ENCODE measurements at regions not wholly inside any gene's neighbourhood (a gene's known extent, or its start where the extent isn't known, plus 50 kb on each side); places are given as distances from the start of the nearest gene placed in this dataset.

DNA sequence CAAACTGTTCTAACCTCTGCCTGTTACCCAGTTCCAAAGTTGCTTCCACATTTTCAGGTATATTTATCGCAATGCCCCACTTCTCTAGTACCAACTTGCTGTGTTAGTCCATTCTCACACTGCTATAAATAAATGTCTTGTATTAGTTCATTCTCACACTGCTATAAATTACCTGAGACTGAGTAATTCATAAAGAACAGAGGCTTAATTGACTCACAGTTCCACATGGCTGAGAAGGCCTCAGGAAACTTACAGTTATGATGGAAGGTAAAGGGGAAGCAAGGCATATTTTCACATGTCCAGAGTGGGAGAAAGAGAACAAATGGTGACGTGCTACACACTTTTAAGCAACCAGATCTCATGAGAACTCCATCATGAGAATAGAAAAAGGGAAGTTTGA is 130.4 kb upstream of the C11orf87 start:
- Histone ChIP-seq H3K4me1 (no peaks in the 10 kb centered on the region), H3K4me3 (ENCODE audit: low read depth, low read length) (no peak overlapping the region), H3K36me3 (ENCODE audit: control insufficient read depth, insufficient read depth, low read length) (no peaks in the 10 kb centered on the region), H3K9me3 (no peaks in the 10 kb centered on the region), H3K27me3 (replicated peaks; ENCODE audit: control insufficient read depth, insufficient read depth, low read length) (no peaks in the 10 kb centered on the region)
- Mint-ChIP-seq H3K4me3 (ENCODE audit: unreplicated experiment) (no peak overlapping the region), H3K4me1 (ENCODE audit: low read depth, unreplicated experiment) (no peaks in the 10 kb centered on the region), H3K27ac (ENCODE audit: unreplicated experiment) (no peak overlapping the region), H3K27me3 (ENCODE audit: insufficient read depth, unreplicated experiment) (no peaks in the 10 kb centered on the region), H3K9me3 (ENCODE audit: unreplicated experiment) (no peaks in the 10 kb centered on the region), H3K36me3 (ENCODE audit: insufficient read depth, unreplicated experiment) (no peaks in the 10 kb centered on the region)
- POLR2A ChIA-PET: no interaction called here
- intact Hi-C loops (cut with micrococcal nuclease; ENCODE audit: unreplicated experiment): no loop called here
- CTCF ChIA-PET: no interaction called here
- BruUV-seq (replicated peaks): no TSS peak
- TF ChIP-seq, protein P1, sequence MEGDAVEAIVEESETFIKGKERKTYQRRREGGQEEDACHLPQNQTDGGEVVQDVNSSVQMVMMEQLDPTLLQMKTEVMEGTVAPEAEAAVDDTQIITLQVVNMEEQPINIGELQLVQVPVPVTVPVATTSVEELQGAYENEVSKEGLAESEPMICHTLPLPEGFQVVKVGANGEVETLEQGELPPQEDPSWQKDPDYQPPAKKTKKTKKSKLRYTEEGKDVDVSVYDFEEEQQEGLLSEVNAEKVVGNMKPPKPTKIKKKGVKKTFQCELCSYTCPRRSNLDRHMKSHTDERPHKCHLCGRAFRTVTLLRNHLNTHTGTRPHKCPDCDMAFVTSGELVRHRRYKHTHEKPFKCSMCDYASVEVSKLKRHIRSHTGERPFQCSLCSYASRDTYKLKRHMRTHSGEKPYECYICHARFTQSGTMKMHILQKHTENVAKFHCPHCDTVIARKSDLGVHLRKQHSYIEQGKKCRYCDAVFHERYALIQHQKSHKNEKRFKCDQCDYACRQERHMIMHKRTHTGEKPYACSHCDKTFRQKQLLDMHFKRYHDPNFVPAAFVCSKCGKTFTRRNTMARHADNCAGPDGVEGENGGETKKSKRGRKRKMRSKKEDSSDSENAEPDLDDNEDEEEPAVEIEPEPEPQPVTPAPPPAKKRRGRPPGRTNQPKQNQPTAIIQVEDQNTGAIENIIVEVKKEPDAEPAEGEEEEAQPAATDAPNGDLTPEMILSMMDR (IDR thresholded peaks at IDR 0.05; ENCODE audit: insufficient read depth in 1 of 2, low read depth in 1 of 2, low read length in 1 of 2, severe bottlenecking in 1 of 2, unreplicated experiment in 1 of 2): no peak
- no peak for DNase-seq

DNA sequence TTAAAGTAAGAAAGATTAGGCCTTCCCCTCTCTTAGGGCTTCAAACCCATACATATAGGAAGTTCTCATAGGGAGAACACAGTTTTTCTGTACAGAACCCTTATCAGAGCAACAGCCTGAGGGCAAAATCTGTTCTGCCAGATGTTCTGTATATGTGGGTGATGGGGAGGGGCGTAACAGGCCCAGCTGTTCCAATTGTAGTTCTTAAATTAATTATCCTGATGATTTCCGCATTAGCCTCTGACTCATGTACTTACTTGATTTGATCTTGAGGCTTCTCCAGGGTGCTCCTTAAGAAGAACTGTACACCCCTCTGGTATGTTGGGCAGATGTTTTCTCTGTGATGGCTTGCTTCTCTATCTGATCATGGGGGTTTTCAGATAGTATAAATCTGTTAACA is 123.1 kb upstream of the C11orf87 start:
- no peak overlapping the region for H3K4me3 Mint-ChIP-seq (ENCODE audit: unreplicated experiment)
- H3K9me3 Mint-ChIP-seq (ENCODE audit: unreplicated experiment): no peaks in the 10 kb centered on the region
- Histone ChIP-seq H3K36me3 (ENCODE audit: control insufficient read depth, insufficient read depth, low read length) (no peaks in the 10 kb centered on the region), H3K27me3 (replicated peaks; ENCODE audit: control insufficient read depth, insufficient read depth, low read length) (no peaks in the 10 kb centered on the region), H3K4me3 (ENCODE audit: low read depth, low read length) (no peak overlapping the region), H3K9me3 (no peaks in the 10 kb centered on the region), H3K4me1 (no peaks in the 10 kb centered on the region)
- BruUV-seq (replicated peaks): no TSS peak
- POLR2A ChIA-PET: no interaction called here
- H3K36me3 Mint-ChIP-seq (ENCODE audit: insufficient read depth, unreplicated experiment): no peaks in the 10 kb centered on the region
- peaks cover 19% of the 10 kb centered on the region for H3K4me1 Mint-ChIP-seq (ENCODE audit: low read depth, unreplicated experiment)
- CTCF ChIA-PET: no interaction called here
- peaks cover 2% of the 10 kb centered on the region for H3K27me3 Mint-ChIP-seq (ENCODE audit: insufficient read depth, unreplicated experiment)
- H3K27ac Mint-ChIP-seq (ENCODE audit: unreplicated experiment): no peak overlapping the region
- TF ChIP-seq, protein P1 (IDR thresholded peaks at IDR 0.05; ENCODE audit: insufficient read depth in 1 of 2, low read depth in 1 of 2, low read length in 1 of 2, severe bottlenecking in 1 of 2, unreplicated experiment in 1 of 2): no peak
- DNase-seq: no peak
- intact Hi-C loops (cut with micrococcal nuclease; ENCODE audit: unreplicated experiment): no loop called here

DNA sequence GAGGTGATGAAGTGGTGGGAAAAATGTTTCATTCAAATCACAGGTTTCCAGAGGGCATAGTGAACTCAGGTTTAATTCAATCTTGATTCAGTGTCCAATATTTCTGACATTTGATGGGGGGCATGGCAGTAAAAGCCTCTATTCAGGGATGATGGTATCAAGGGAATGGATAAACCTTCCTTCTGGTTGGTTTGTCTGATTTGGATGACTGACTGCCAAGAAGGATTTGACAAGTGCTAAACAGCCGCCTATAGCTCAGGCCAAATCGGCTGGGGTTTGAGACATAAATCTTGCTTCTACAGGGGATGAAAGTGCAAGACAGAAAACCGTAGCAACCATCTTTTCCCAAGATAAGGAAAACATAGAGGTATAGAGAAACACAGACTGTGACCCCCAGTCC is 121.8 kb upstream of the C11orf87 start:
- Mint-ChIP-seq H3K36me3 (ENCODE audit: insufficient read depth, unreplicated experiment) (no peaks in the 10 kb centered on the region), H3K27me3 (ENCODE audit: insufficient read depth, unreplicated experiment) (peaks cover 2% of the 10 kb centered on the region), H3K4me3 (ENCODE audit: unreplicated experiment) (no peak overlapping the region), H3K4me1 (ENCODE audit: low read depth, unreplicated experiment) (peaks cover 21% of the 10 kb centered on the region), H3K27ac (ENCODE audit: unreplicated experiment) (no peak overlapping the region), H3K9me3 (ENCODE audit: unreplicated experiment) (no peaks in the 10 kb centered on the region)
- ChIA-PET POLR2A (no interaction called here), CTCF (no interaction called here)
- BruUV-seq (replicated peaks): no TSS peak
- Histone ChIP-seq H3K4me1 (no peaks in the 10 kb centered on the region), H3K9me3 (no peaks in the 10 kb centered on the region), H3K4me3 (ENCODE audit: low read depth, low read length) (no peak overlapping the region), H3K36me3 (ENCODE audit: control insufficient read depth, insufficient read depth, low read length) (no peaks in the 10 kb centered on the region), H3K27me3 (replicated peaks; ENCODE audit: control insufficient read depth, insufficient read depth, low read length) (no peaks in the 10 kb centered on the region)
- no peak for DNase-seq
- intact Hi-C loops (cut with micrococcal nuclease; ENCODE audit: unreplicated experiment): no loop called here
- TF ChIP-seq, protein P1 (IDR thresholded peaks at IDR 0.05; ENCODE audit: insufficient read depth in 1 of 2, low read depth in 1 of 2, low read length in 1 of 2, severe bottlenecking in 1 of 2, unreplicated experiment in 1 of 2): no peak
